K562 (cell line): ENCODE measurements at regions not wholly inside any gene's neighbourhood (a gene's known extent, or its start where the extent isn't known, plus 50 kb on each side); places are given as distances from the start of the nearest gene placed in this dataset.

Experiments
- ETV1 ChIP-seq: fragments of 450-650 bp; conservative IDR thresholded peaks from 2 replicates; pipeline ENCODE4 v1.6.1; 2016; ENCODE audit warnings: missing genetic modification characterization, control low read depth, low read depth, missing compliant biosample characterization
- FOXK1 ChIP-seq: sonication (generic); formaldehyde crosslinking; IDR thresholded peaks from 2 replicates; pipeline ENCODE4 v1.8.0; 2022; ENCODE audit warnings: missing genetic modification reagents, mild to moderate bottlenecking, borderline replicate concordance
- HOMEZ ChIP-seq: fragments of 250-450 bp; sonication (Bioruptor Pico); IDR thresholded peaks from 2 replicates; pipeline ENCODE4 v1.4.0; 2020; ENCODE audit warnings: mild to moderate bottlenecking, moderate library complexity
- KHSRP ChIP-seq: fragments of 450-650 bp; IDR thresholded peaks from 2 replicates; pipeline ENCODE4 v1.6.1; 2017
- SMARCC2 ChIP-seq: fragments of 450-650 bp; IDR thresholded peaks from 2 replicates; pipeline ENCODE4 v1.6.1; 2017; ENCODE audit warnings: antibody characterized with exemption, moderate library complexity, mild to moderate bottlenecking, low read depth
- ZBTB33 ChIP-seq: sonication (generic); formaldehyde crosslinking; IDR thresholded peaks from 2 replicates; pipeline ENCODE4 v1.8.1; 2023; ENCODE audit warnings: mild to moderate bottlenecking, missing genetic modification reagents
- ZNF274 ChIP-seq: IDR thresholded peaks from 2 replicates; pipeline ENCODE4 v1.6.1; 2011; ENCODE audit warnings: low read depth, mild to moderate bottlenecking, low read length, moderate library complexity, borderline replicate concordance
- ZNF282 ChIP-seq: sonication (generic); formaldehyde crosslinking; IDR thresholded peaks from 2 replicates; pipeline ENCODE4 v1.8.1; 2023; ENCODE audit warnings: missing genetic modification reagents
- ZNF324 ChIP-seq: fragments of 250-450 bp; sonication (Bioruptor Pico); IDR thresholded peaks from 2 replicates; pipeline ENCODE4 v1.4.0; 2020; ENCODE audit warnings: mild to moderate bottlenecking
- ZNF592 ChIP-seq: fragments of 450-650 bp; IDR thresholded peaks from 2 replicates; pipeline ENCODE4 v1.6.1; 2017; ENCODE audit warnings: antibody characterized with exemption, mild to moderate bottlenecking

- TF ChIP-seq ZNF274 (no peak), HOMEZ (CRISPR knock-in tag) (no peak), ZNF282 (CRISPR knock-in tag) (no peak), ZNF592 (no peak), ZNF324 (CRISPR knock-in tag) (no peak), SMARCC2 (no peak), ETV1 (tag) (no peak), ZBTB33 (CRISPR knock-in tag) (no peak), FOXK1 (CRISPR knock-in tag) (no peak), KHSRP (no peak)
These were observed 95.3 kb upstream of the TPRG1 start (continued) for GRCh38 chr3:189076449-189076848.
